ENCODE measurements at regions not wholly inside any gene's neighbourhood (a gene's known extent, or its start where the extent isn't known, plus 50 kb on each side); places are given as distances from the start of the nearest gene placed in this dataset.

DNA sequence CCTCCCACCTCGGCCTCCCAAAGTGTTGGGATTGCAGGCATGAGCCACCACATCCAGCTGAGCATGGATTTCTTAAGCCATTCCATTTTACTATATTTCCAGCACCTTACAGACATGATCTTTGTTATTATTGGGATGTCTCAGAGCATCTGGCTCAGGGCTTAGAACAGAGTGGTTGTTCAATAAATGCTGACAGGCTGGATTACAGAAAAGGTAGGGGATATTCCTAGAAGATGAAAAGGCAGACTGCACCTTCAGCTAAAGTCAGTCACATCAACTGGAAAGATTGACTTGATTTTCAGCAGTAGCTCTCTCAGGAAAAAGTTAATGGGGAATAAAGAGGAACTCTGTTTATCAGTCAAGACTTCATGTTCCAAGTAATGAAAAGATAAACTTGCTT is 360.3 kb upstream of the ERCC4 start:
- TF ChIP-seq, protein P1, sequence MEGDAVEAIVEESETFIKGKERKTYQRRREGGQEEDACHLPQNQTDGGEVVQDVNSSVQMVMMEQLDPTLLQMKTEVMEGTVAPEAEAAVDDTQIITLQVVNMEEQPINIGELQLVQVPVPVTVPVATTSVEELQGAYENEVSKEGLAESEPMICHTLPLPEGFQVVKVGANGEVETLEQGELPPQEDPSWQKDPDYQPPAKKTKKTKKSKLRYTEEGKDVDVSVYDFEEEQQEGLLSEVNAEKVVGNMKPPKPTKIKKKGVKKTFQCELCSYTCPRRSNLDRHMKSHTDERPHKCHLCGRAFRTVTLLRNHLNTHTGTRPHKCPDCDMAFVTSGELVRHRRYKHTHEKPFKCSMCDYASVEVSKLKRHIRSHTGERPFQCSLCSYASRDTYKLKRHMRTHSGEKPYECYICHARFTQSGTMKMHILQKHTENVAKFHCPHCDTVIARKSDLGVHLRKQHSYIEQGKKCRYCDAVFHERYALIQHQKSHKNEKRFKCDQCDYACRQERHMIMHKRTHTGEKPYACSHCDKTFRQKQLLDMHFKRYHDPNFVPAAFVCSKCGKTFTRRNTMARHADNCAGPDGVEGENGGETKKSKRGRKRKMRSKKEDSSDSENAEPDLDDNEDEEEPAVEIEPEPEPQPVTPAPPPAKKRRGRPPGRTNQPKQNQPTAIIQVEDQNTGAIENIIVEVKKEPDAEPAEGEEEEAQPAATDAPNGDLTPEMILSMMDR (conservative IDR thresholded peaks at IDR 0.05; ENCODE audit: low read depth, low read length): no peak
- TF ChIP-seq EZH2 (IDR thresholded peaks at IDR 0.05; ENCODE audit: low read length, unreplicated experiment): no peak
- no peak for TF ChIP-seq EZH2phosphoT487 (IDR thresholded peaks at IDR 0.05; ENCODE audit: borderline replicate concordance, low read length)

All from PC-3 (cell line).